Activated CD4-positive, alpha-beta T cell treated with anti-CD3 and anti-CD28 coated beads, Interleukin-2, amount 50 U/mL, for 48 hours (primary cell): ENCODE measurements at regions not wholly inside any gene's neighbourhood (a gene's known extent, or its start where the extent isn't known, plus 50 kb on each side); places are given as distances from the start of the nearest gene placed in this dataset.

Experiments used
- DNase-seq, 2 experiments: peaks; one replicate each; pipeline ENCODE4 v3.0.0-alpha.2; 2020

- DNase-seq = no peak
Measured at GRCh38 chr11:70836071-70836470, 416.3 kb downstream of the SHANK2 start.

GRCh38 chr11:70838198-70838597 is 414.2 kb downstream of the SHANK2 start:
- no peak for DNase-seq

- DNase-seq = no peak
Measured at GRCh38 chr11:70839851-70840250, 412.5 kb downstream of the SHANK2 start.

- no peak for DNase-seq
Measured at GRCh38 chr11:70841264-70841663, 411.1 kb downstream of the SHANK2 start.

GRCh38 chr11:70842256-70842655 is 410.1 kb downstream of the SHANK2 start:
- no peak for DNase-seq

DNA sequence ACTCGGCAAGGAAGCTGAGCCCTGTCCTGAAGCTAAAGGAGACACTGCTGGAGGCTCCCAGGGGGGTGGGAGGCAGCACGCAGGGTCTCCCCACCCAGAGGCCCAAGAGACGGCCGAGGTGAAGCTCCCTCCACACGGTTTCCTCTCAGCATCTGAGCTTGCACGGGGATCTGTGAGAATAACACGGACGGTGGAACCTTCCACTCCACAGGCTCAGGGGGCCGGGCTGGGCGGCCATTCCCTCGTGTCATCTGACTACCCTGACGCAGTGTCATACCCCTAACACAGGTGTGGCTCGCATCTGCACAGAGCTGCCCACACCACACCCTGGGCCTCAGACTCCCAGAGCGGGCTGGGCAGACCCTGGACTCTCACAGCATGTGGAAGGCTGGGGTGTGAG is 409.7 kb downstream of the SHANK2 start:
- no peak for DNase-seq

GRCh38 chr11:70843906-70844305 is 408.5 kb downstream of the SHANK2 start:
- no peak for DNase-seq

- no peak for DNase-seq
Measured at GRCh38 chr11:70844387-70844786, 408.0 kb downstream of the SHANK2 start.

DNA sequence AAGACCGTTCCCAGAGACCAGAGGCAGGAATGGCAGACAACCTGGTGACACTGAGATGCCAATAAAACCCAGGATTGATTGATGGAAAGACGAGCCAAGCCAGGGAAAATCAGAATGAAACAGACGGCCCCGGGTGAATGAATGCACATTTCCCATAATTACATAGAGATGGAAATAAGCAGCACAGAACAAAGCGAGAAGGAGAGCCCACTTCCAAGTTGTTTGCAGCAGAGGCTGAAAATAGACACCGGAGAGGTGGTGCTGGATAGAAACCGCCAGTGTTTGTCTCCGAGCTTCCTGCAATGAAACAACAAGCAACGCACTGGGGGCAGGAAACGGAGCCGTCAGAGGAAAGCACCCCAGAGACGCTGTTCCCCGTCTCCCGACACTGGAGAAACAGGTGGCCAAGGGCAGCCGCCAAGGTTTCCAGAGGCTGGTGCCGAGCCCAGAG is 406.8 kb downstream of the SHANK2 start:
- no peak for DNase-seq

DNA sequence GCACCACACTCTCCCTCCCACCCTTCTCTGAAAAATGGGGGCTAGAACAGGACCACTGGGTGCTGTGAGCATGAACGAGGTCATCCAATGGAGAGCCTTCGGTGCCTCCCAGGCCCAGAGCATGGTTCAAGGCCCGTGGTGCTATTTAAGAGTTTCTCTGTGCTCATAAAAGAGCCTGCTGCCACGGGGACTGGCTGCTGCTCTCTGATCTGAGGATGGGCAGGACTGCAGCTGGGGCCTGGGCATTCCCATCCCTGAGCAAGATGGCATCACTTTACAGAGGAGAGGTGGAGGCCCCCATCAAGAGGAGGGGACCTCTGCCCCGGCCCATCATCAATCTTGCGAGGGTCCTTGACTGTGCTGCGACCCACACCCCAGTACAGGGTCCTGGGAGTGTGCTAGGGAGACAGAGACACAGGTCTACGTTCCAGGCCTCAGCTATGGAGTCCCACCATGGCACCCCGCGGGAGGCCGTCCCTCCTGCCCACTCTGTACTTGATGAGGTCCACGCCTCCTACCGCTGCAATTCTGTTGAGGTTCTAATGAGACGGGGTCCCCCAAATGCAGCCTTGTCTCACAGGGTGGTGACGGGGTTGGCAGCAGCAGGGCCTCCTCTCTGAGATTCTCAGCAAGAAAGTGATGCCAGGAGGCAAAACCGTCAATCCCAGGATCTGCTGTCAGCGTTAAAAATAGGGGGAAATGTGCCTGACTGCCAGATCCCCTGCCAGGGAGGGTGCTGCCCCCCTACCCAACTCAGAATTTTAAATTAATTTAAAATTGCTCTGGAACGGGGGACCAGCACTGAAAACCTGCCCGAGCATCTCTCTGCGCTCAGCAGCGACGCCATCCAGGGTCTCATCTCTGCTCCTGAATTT is 405.4 kb downstream of the SHANK2 start:
- DNase-seq = no peak

- no peak for DNase-seq
Measured at GRCh38 chr11:70848243-70848750, 404.1 kb downstream of the SHANK2 start.

GRCh38 chr11:70849031-70849430 is 403.3 kb downstream of the SHANK2 start:
- no peak for DNase-seq

- DNase-seq = no peak
Measured at GRCh38 chr11:70851308-70851707, 401.1 kb downstream of the SHANK2 start.

- no peak for DNase-seq
Measured at GRCh38 chr11:70851907-70852306, 400.5 kb downstream of the SHANK2 start.

- no peak for DNase-seq
Measured at GRCh38 chr11:70853068-70853769, 399.2 kb downstream of the SHANK2 start.

GRCh38 chr11:70853770-70854108 is 398.6 kb downstream of the SHANK2 start:
- DNase-seq = no peak

DNA sequence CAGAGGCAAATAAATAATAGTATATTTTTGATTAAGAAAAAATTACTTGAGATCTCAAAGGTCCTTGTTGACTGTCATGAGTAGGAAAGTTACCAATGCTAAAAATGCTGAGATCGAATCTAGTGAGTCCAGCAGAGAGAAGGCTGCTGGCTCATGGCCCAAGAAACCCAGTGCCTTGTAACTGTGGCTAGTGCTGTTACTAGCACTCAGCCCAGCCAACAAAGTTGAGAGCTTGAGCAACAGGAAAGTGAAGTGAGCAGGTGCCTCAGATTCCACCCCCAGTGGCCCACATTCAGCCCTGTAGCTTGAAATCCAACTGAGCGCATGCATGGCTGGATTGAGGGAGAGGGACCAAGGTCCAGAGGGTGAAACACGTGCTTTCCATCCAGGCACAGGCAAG is 398.2 kb downstream of the SHANK2 start:
- DNase-seq = no peak

DNA sequence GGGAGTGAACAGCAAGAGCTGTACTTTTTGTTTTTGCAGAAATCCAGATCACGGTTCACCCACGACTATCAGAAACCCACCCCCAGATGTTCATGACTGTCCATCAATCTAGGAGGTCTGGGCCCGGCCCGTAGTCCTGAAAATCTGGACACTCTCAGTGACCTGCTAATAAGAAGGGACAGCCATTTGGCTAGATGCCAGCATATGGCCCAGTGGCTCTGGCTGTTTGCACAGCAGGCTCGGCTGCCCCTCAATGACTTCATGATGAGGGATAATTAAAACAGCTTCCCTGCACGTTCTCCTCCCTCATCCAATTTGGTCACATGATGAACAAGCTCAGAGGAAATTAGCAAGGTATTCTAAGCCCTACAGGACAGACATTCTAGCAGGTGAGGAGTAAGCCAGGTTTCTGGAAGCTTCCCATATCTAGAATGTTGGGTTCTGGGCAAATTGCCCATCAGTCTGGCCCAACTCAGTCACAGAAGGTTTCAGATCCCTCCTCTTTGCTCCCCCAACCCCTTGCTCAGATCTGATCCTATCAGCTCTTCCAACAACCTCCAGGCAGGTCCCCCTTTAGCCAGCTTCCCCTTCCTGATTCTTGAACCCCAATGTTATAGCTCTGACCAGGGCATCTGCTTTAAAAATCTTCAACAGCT is 397.3 kb downstream of the SHANK2 start:
- no peak for DNase-seq

DNA sequence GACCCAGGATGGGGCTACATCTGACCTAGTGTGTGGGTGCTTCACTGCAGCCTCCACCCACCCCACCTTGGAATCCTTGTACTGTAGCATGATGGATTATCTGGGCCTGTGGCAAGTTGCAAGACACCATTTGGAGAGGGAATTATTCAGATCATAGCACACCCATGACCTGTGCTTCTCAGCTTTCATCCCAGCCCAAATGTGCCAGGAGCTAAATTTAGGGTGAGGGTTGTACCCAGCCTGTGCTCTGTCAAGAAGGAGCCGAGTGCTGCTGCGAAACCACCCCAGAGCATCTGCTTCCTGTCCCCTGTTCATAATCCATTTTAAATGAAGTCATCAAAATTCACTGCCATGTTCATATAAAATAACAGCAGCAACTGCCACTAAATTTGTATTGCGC is 394.5 kb downstream of the SHANK2 start:
- no peak for DNase-seq

DNA sequence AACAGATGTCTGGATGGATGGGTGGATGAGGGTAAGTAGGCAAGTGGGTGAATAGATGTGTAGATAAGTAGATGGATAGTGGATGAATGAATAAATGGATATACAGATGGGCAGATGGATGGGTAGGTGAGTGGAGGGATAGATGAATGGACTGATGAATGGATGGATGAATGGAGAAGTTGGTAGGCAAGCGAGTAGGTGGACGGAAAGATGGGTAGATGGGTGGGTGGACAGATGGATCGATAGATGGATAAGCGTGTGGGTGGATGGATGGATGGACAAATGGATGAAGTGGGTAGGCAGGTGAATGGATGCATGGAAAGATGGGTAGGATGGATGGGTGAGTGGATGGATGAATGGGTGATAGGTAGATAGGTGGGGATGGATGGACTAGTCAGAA is 393.2 kb downstream of the SHANK2 start:
- no peak for DNase-seq

DNA sequence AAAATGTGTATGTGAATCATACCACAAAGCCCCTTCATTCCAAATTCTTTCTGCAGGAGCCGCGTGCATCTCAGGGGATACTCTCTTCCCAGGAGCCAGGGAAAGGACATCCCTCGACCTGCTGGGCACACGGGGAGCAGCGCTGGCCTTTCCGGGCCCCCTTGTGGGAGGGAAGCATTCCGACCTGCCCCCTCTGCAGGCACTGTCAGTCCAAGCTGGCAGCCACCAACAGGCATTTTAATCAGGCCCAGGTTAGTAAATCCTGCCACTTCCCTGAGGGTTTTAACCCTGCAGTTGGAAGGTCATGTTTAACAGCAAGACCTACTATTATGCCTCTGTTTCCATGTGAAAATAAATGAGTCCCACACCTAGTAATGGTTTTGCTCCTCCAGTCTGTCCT is 391.5 kb downstream of the SHANK2 start:
- DNase-seq = no peak

- no peak for DNase-seq
Measured at GRCh38 chr11:70861559-70861958, 390.8 kb downstream of the SHANK2 start.

- DNase-seq = no peak
Measured at GRCh38 chr11:70862093-70862492, 390.3 kb downstream of the SHANK2 start.

DNA sequence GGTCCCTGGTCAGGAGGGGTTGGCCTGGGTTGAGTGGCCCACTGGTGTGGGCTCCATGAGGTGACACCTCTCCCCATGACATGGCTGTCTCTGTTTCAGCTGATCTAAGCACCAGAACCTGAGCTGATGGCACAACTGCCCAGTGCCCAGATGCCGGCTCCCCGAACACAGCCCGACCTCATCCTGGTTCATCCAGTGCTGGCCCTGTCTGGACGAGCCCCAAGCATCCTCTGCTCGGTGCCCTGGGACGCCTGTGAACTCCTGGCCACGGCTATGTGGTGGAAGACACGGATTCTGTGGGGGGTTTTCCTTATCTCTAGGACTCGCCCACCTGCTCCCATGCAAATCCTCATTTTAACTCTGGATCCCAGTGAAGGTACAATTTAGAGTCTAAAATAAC is 389.2 kb downstream of the SHANK2 start:
- DNase-seq = no peak
